Common myeloid progenitor, CD34-positive (primary cell): ENCODE measurements at regions not wholly inside any gene's neighbourhood (a gene's known extent, or its start where the extent isn't known, plus 50 kb on each side); places are given as distances from the start of the nearest gene placed in this dataset.

ENCODE experiments used
- CTCF ChIA-PET: fragments of 350-600 bp; sonication (Branson Sonifier 250); formaldehyde crosslinking; loops from one replicate; lab custom pipeline; 2021; ENCODE audit warnings: antibody characterized with exemption; lab: Charles Lee
- POLR2A ChIA-PET: fragments of 350-600 bp; sonication (Branson Sonifier 250); formaldehyde crosslinking; loops from one replicate; lab custom pipeline; 2021; ENCODE audit warnings: antibody characterized with exemption; lab: Charles Lee
- DNase-seq, 3 donors: peaks; one replicate each; pipeline versions ENCODE4 v3.0.0 to v3.0.0-alpha.2; 2013
- H3K27ac ChIP-seq, 2 experiments: 1 replicate in 1 of 2; 2 replicates in 1 of 2; pipeline ENCODE4 v1.7.0; 2013; ENCODE audit warnings: inconsistent platforms in 2 of 2, low read length in 2 of 2, mild to moderate bottlenecking in 2 of 2, low read depth in 1 of 2, moderate library complexity in 1 of 2; ENCODE audit not compliant: severe bottlenecking in 2 of 2, insufficient read depth in 1 of 2, poor library complexity in 1 of 2
- H3K27me3 ChIP-seq, 5 experiments: replicated peaks in 2 of 5; 1 replicate in 3 of 5; 2 replicates in 2 of 5; pipeline versions ENCODE4 v1.6.1 to v1.7.0; 2013; ENCODE audit warnings: low read length in 4 of 5, mild to moderate bottlenecking in 2 of 5, moderate library complexity in 2 of 5, inconsistent platforms in 1 of 5; ENCODE audit not compliant: insufficient read depth in 5 of 5, control insufficient read depth in 4 of 5
- H3K36me3 ChIP-seq, 4 experiments: 1 replicate in 2 of 4; 2 replicates in 2 of 4; pipeline versions ENCODE4 v1.6.1 to v1.7.0; 2013; ENCODE audit warnings: low read length in 3 of 4, control low read depth in 1 of 4, mild to moderate bottlenecking in 1 of 4; ENCODE audit not compliant: control insufficient read depth in 4 of 4, insufficient read depth in 4 of 4
- H3K4me1 ChIP-seq, 4 experiments: 1 replicate in 3 of 4; 2 replicates in 1 of 4; pipeline versions ENCODE4 v1.6.1 to v1.7.1; 2013; ENCODE audit warnings: low read length in 3 of 4, mild to moderate bottlenecking in 3 of 4, control low read depth in 1 of 4, inconsistent platforms in 1 of 4, moderate library complexity in 1 of 4; ENCODE audit not compliant: control insufficient read depth in 4 of 4, insufficient read depth in 4 of 4; ENCODE audit errors: control extremely low read depth in 1 of 4
- H3K4me3 ChIP-seq, 7 experiments: 1 replicate in 4 of 7; 2 replicates in 3 of 7; pipeline versions ENCODE4 v1.5.1 to v1.7.0; 2013; ENCODE audit warnings: mild to moderate bottlenecking in 7 of 7, low read length in 6 of 7, moderate library complexity in 6 of 7, inconsistent platforms in 2 of 7, low read depth in 2 of 7, control low read depth in 1 of 7; ENCODE audit not compliant: insufficient read depth in 4 of 7, control insufficient read depth in 1 of 7; ENCODE audit errors: extremely low read depth in 1 of 7
- H3K9me3 ChIP-seq, 5 experiments: 1 replicate in 4 of 5; 2 replicates in 1 of 5; pipeline versions ENCODE4 v1.6.1 to v1.7.1; 2013; ENCODE audit warnings: low read length in 4 of 5, mild to moderate bottlenecking in 2 of 5, inconsistent platforms in 1 of 5, low read depth in 1 of 5, moderate library complexity in 1 of 5; ENCODE audit not compliant: control insufficient read depth in 4 of 5, insufficient read depth in 2 of 5; ENCODE audit errors: control extremely low read depth in 1 of 5
- whole genome bisulfite sequencing: methylation state at CpG from one replicate; pipeline ENCODE4 v1.1.5; 2013; ENCODE audit not compliant: insufficient coverage; 5-methylcytosine and 5-hydroxymethylcytosine counted together

DNA sequence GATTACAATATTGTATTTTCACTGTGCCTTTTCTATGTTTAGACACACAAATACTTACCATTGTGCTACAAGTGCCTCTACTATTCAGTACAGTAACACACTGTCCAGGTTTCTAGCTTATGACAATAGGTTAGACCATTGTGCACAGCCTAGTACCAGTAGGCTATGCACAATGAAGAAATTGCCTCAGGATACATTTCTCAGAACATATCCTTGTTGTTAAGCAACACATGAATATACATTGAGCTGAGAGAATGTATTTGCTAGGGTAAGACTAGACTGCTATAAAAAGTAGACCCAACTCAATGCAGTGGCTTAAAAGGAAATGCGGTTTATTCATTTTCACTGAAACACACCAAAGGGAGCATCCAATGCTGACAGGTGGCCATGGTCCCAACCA, 285.1 kb downstream of the HS3ST3A1 start:
- Histone ChIP-seq H3K27me3 (peaks cover 0 to 2% (median under 1%) of the 10 kb centered on the region in 5 experiments), H3K9me3 (no peaks in the 10 kb centered on the region), H3K27ac (no peak overlapping the region), H3K4me1 (no peaks in the 10 kb centered on the region), H3K4me3 (no peak overlapping the region), H3K36me3 (no peaks in the 10 kb centered on the region)
- CTCF ChIA-PET: no interaction called here
- WGBS: no CpG with 5 or more reads among the region's 1 CpG
- POLR2A ChIA-PET: no interaction called here
- no peak for DNase-seq

DNA sequence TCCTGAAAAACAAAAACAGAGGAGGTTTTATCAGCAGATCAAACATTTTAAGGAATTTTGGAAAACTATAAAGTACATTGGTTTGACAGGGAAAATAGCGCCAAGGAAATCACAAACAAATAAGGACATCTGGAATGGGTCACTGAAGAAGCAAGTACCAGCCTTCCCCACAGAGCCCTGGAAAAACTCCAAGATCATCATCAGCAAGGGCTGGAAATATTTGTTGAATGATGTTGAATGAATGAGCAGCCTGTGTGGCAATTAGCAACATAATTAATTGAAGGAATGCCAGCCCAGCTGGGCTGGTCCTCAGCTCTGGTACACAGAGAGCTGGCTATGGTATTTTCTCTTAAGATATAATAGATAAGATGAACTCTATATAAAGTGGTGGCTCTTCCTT, 290.4 kb downstream of the HS3ST3A1 start:
- H3K36me3 ChIP-seq: no peaks in the 10 kb centered on the region
- WGBS: 100% methylated on average over 1 of the region's 1 CpG
- no peak for DNase-seq
- no peak overlapping the region for H3K27ac ChIP-seq
- H3K4me3 ChIP-seq: no peak overlapping the region
- ChIA-PET POLR2A (no interaction called here), CTCF (no interaction called here)
- H3K27me3 ChIP-seq: peaks cover 0 to 4% (median 2%) of the 10 kb centered on the region in 5 experiments
- no peaks in the 10 kb centered on the region for H3K4me1 ChIP-seq
- H3K9me3 ChIP-seq: no peaks in the 10 kb centered on the region

DNA sequence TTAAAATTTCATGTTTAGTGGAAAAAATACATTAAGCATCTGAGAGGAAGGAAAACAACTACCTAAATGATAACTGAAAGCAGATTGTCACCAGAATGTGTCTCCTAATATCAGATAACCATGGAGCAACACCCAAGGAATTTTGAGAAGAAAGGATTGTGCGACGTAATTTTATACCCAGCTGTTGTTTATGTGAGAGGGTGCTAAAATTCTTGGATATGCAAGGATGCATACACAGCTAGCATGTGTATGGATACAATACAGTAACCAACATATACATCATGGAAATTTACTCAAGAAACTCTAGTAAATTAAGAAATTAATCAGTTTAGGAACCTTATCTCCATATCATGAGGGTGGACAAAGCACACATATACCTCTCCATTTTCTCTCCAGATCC, 290.9 kb downstream of the HS3ST3A1 start:
- Histone ChIP-seq H3K27ac (no peak overlapping the region), H3K4me1 (no peaks in the 10 kb centered on the region), H3K4me3 (no peak overlapping the region), H3K36me3 (no peaks in the 10 kb centered on the region), H3K27me3 (peaks cover 0 to 4% (median 2%) of the 10 kb centered on the region in 5 experiments), H3K9me3 (no peaks in the 10 kb centered on the region)
- DNase-seq: no peak
- CTCF ChIA-PET: no interaction called here
- POLR2A ChIA-PET: no interaction called here
- no CpG with 5 or more reads among the region's 2 CpGs for WGBS

DNA sequence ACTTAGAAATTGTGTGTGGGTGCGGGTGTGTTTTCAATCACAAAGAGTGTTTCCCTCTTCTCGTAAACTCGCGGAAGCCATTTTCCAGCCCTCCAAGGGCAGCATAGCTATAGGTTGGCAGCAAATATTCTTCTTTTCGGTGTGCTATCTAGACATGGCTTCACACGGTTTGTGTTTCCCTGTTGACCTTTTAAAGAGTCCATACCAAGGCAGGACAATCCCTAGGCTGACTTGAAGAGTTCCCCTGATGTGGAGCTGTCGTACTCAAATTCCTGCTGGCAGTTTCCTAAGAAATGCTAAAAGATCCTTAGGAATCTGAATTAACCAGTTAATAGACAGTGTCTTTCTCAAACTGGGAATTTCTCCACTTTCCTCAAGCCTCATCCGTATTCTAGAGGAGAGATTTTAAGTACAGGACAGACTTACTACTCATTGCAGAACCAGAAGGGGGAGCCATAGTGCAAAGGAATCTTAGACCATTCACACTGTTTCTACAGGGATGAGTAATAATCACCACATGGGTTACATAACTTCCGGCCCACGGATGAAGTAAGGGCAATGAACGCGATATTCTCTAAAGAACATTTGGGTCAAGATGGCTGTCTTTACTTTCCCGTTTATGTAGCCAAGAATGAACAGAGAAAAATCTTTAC, 288.6 kb upstream of the ELAC2 start:
- no peaks in the 10 kb centered on the region for H3K9me3 ChIP-seq
- DNase-seq: peak; percentile 72 to 90 (median 73)
- ChIA-PET CTCF (interaction anchor here (0.9 kb wide), 1 partner anchor 997 kb away, joined by 3 read pairs; no protein-coding TSS in a partner anchor), POLR2A (no interaction called here)
- no peak overlapping the region for H3K4me3 ChIP-seq
- WGBS: 63% methylated on average over 9 of the region's 13 CpGs
- no peaks in the 10 kb centered on the region for H3K36me3 ChIP-seq
- no peak overlapping the region for H3K27ac ChIP-seq
- peaks cover 0 to 5% (median 0%) of the 10 kb centered on the region in 5 experiments for H3K27me3 ChIP-seq
- H3K4me1 ChIP-seq: no peaks in the 10 kb centered on the region

DNA sequence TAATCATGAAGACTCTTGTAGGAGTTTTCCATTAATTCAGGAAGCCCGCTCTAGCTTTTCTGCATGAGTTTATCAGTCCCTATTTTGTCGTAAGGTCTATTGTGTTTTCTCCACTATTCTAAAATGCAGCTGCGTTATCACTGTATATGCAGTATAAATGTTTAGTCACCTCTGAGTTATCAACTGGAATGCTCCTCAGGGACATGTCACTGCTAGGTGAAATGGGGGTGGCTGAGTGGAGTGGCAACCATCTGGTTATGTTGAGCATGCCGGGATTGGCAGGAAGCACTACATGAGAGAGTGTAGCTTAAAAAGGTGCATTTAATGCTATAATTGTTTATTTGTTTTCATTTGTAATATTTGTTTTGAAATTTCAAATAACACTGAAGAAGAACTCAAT, 285.2 kb upstream of the ELAC2 start:
- ChIA-PET POLR2A (no interaction called here), CTCF (no interaction called here)
- Histone ChIP-seq H3K36me3 (no peaks in the 10 kb centered on the region), H3K27ac (no peak overlapping the region), H3K27me3 (peaks cover 0 to 3% (median 0%) of the 10 kb centered on the region in 5 experiments), H3K4me3 (no peak overlapping the region), H3K9me3 (no peaks in the 10 kb centered on the region), H3K4me1 (peaks cover 0 to 3% (median 0%) of the 10 kb centered on the region in 4 experiments)
- WGBS: 100% methylated on average over 4 of the region's 4 CpGs
- no peak for DNase-seq

DNA sequence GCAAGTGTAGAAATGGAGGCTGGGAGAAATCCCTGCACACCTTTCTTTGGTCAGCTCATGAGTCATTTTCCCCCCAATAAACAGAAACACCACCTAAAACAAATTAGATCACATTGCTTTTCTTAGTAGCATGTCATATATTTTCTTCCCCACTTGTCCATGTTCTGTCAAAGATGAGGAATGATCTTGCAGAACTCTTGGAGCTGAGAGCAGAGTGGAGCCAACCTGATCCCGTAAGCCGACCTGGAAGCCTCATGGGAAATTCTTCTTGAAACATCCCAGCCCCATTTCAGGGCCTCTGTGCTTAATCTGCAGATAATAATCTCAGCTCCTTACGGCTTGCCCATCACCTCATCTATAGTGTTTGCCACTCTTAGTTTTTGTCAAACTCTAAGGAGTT, 284.6 kb upstream of the ELAC2 start:
- Histone ChIP-seq H3K27me3 (peaks cover 0 to 3% (median 0%) of the 10 kb centered on the region in 5 experiments), H3K27ac (no peak overlapping the region), H3K9me3 (no peaks in the 10 kb centered on the region), H3K36me3 (no peaks in the 10 kb centered on the region), H3K4me1 (peaks cover 0 to 4% (median 2%) of the 10 kb centered on the region in 4 experiments), H3K4me3 (no peak overlapping the region)
- POLR2A ChIA-PET: no interaction called here
- DNase-seq: no peak
- CTCF ChIA-PET: no interaction called here
- 100% methylated on average over 1 of the region's 3 CpGs for WGBS

DNA sequence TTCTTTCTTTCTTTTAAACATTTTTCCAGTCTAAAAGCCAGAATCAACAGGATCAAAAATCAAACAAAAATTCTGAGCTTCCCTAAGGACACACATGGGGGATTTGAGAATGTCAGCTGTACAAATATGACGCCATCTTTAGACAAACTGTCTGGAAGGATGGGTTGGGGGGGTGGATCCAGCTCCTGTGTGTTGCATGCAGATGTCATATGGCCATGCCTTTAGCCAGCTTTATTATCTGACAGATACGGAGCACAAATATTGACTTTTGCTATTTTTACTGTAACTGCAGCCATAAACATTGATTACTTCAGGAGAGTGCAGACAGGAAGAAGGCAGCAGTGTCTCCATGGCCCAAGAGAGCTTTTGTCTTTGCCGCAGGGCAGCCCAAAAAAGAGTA, 279.4 kb upstream of the ELAC2 start:
- ChIA-PET CTCF (no interaction called here), POLR2A (interaction anchor here (0.7 kb wide), 1 partner anchor 506 kb away, joined by 3 read pairs; no protein-coding TSS in a partner anchor)
- peaks cover 0 to 5% (median 2%) of the 10 kb centered on the region in 4 experiments for H3K4me1 ChIP-seq
- 100% methylated on average over 2 of the region's 3 CpGs for WGBS
- no peak overlapping the region for H3K4me3 ChIP-seq
- no peaks in the 10 kb centered on the region for H3K36me3 ChIP-seq
- no peak overlapping the region for H3K27ac ChIP-seq
- no peaks in the 10 kb centered on the region for H3K9me3 ChIP-seq
- DNase-seq: no peak
- H3K27me3 ChIP-seq: no peaks in the 10 kb centered on the region
